Fibroblast of villous mesenchyme (primary cell): ENCODE measurements at regions not wholly inside any gene's neighbourhood (a gene's known extent, or its start where the extent isn't known, plus 50 kb on each side); places are given as distances from the start of the nearest gene placed in this dataset.

Source experiments
- DNase-seq: peaks from one replicate; pipeline ENCODE4 v3.0.0-alpha.2; 2010; ENCODE audit warnings: low read depth
- H3K4me3 ChIP-seq: 2 replicates; pipeline ENCODE4 v1.5.1; 2011; ENCODE audit warnings: low read depth, mild to moderate bottlenecking, low read length
- CTCF ChIP-seq: IDR thresholded peaks from 2 replicates; pipeline ENCODE4 v1.5.1; 2012; ENCODE audit warnings: low read depth, mild to moderate bottlenecking, low read length; ENCODE audit not compliant: insufficient read depth

GRCh38 chr11:70615036-70615875 is 216.9 kb downstream of the CTTN start:
- no peak for TF ChIP-seq CTCF
- no peak for DNase-seq

GRCh38 chr11:70616317-70616716 is 218.0 kb downstream of the CTTN start:
- DNase-seq = no peak
- H3K4me3 ChIP-seq = no peak overlapping the region
- TF ChIP-seq CTCF = no peak

More at GRCh38 chr11:70615036-70615875, 216.9 kb downstream of the CTTN start:
- H3K4me3 ChIP-seq = no peak overlapping the region

GRCh38 chr11:70616938-70617654 is 218.8 kb downstream of the CTTN start:
- TF ChIP-seq CTCF = no peak
- H3K4me3 ChIP-seq = no peak overlapping the region
- DNase-seq = no peak

- no peak overlapping the region for H3K4me3 ChIP-seq
- DNase-seq = no peak
- TF ChIP-seq CTCF = no peak
Measured at GRCh38 chr11:70618431-70619101, 220.2 kb downstream of the CTTN start.

GRCh38 chr11:70619591-70619990 is 221.3 kb downstream of the CTTN start:
- no peak for DNase-seq
- TF ChIP-seq CTCF = no peak
- H3K4me3 ChIP-seq = no peak overlapping the region

GRCh38 chr11:70620510-70621184 is 222.3 kb downstream of the CTTN start:
- no peak overlapping the region for H3K4me3 ChIP-seq
- no peak for DNase-seq
- no peak for TF ChIP-seq CTCF
